CD4-positive, CD25-positive, alpha-beta regulatory T cell (primary cell): ENCODE measurements at regions not wholly inside any gene's neighbourhood (a gene's known extent, or its start where the extent isn't known, plus 50 kb on each side); places are given as distances from the start of the nearest gene placed in this dataset.
"Not testable (repeated sequence)": the region's sequence is repeated elsewhere in the genome, so short reads cannot be mapped to it uniquely, and the experiment has no call there.

Experiments
- ATAC-seq, 2 donors: fragments of 150-1000 bp; cut with Tn5 transposase; one replicate each; pipeline ENCODE4 v1.10.0; 2021; ENCODE audit warnings: low read depth in 2 of 2, moderate number of reproducible peaks in 2 of 2, moderate library complexity in 1 of 2
- DNase-seq, 3 donors: peaks; one replicate each; pipeline versions ENCODE4 v3.0.0 to v3.0.0-alpha.2; 2012 to 2022; ENCODE audit warnings: mixed read lengths in 1 of 3
- H3K27ac ChIP-seq: one replicate; pipeline ENCODE4 v1.7.0; 2013; ENCODE audit warnings: mild to moderate bottlenecking, low read length; ENCODE audit not compliant: insufficient read depth, poor library complexity, severe bottlenecking
- H3K27me3 ChIP-seq: one replicate; pipeline ENCODE4 v1.7.0; 2013; ENCODE audit warnings: low read length; ENCODE audit not compliant: control insufficient read depth, insufficient read depth
- H3K36me3 ChIP-seq: one replicate; pipeline ENCODE4 v1.7.0; 2013; ENCODE audit warnings: mild to moderate bottlenecking, low read length, moderate library complexity; ENCODE audit not compliant: control insufficient read depth, insufficient read depth
- H3K4me1 ChIP-seq: 2 replicates; pipeline ENCODE4 v1.7.0; 2013; ENCODE audit warnings: mild to moderate bottlenecking, low read length; ENCODE audit not compliant: insufficient read depth, control insufficient read depth, poor library complexity, severe bottlenecking
- H3K4me3 ChIP-seq: one replicate; pipeline ENCODE4 v1.7.0; 2013; ENCODE audit warnings: low read depth, mild to moderate bottlenecking, low read length, moderate library complexity
- H3K9me3 ChIP-seq, 2 experiments: 1 replicate in 1 of 2; 2 replicates in 1 of 2; pipeline ENCODE4 v1.7.0; 2013; ENCODE audit warnings: low read length in 2 of 2, mild to moderate bottlenecking in 1 of 2, moderate library complexity in 1 of 2; ENCODE audit not compliant: control insufficient read depth in 2 of 2
- H3K27ac Mint-ChIP-seq, 3 donors: one replicate each; pipeline ENCODE4 v1.8.0; 2020 to 2022; ENCODE audit warnings: mild to moderate bottlenecking in 3 of 3, mixed read lengths in 3 of 3, moderate library complexity in 2 of 3
- H3K27me3 Mint-ChIP-seq: one replicate; pipeline ENCODE4 v1.8.0; 2022; ENCODE audit warnings: mild to moderate bottlenecking, mixed read lengths
- H3K36me3 Mint-ChIP-seq: one replicate; pipeline ENCODE4 v1.8.0; 2020; ENCODE audit warnings: mixed read lengths
- H3K4me1 Mint-ChIP-seq, 4 donors: one replicate each; pipeline ENCODE4 v1.8.0; 2020 to 2022; ENCODE audit warnings: mixed read lengths in 4 of 4, mild to moderate bottlenecking in 1 of 4
- H3K4me3 Mint-ChIP-seq, 4 donors: one replicate each; pipeline ENCODE4 v1.8.0; 2020 to 2022; ENCODE audit warnings: mild to moderate bottlenecking in 4 of 4, mixed read lengths in 4 of 4, moderate library complexity in 3 of 4
- H3K9me3 Mint-ChIP-seq, 7 donors: one replicate each; pipeline ENCODE4 v1.8.0; 2020 to 2022; ENCODE audit warnings: mixed read lengths in 7 of 7, mild to moderate bottlenecking in 3 of 7, moderate library complexity in 2 of 7

DNA sequence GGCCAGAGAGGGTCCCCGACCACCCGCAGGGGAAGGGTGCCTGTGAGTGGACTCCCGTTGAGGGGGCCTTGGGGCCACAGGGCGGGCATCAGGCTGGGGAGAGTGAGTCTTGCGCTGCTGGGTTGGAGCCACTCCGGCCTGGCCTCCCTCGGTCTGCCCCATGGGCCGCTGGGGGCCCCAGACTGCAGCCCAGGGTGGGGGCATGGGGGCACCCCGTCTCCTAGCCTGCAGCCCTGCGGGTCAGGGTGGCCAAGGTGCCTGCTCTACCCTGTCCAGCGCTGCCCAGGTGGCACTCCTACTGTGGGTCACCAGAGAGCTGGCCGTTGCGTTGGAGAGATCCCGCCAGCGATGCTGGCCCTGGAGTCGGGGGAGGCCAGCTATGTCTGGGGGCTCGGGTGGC is 186.8 kb downstream of the TMEM121 start:
- not testable (repeated sequence) for ATAC-seq

DNA sequence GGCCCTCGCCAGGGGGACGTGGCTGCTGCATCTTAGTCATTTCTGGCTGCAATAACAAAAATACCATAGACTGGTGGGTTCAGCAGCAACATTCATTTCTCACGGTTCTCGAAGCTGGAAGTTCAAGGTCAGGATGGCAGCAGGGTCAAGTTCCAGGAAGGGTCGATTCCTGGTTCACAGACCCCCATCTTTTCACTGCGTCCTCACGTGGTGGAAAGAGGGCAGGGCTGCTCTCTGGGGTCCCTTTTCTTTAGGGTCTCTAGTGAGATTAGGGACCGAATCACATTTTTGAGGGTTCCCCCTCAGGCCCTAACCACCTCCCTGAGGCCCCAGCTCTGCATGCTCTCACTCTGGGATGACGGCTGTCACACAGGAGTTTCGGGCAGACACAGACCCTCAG is 187.5 kb downstream of the TMEM121 start:
- not testable (repeated sequence) for H3K4me3 ChIP-seq, DNase-seq, H3K27me3 Mint-ChIP-seq, H3K36me3 Mint-ChIP-seq, H3K9me3 Mint-ChIP-seq, H3K4me1 Mint-ChIP-seq, H3K4me3 Mint-ChIP-seq, H3K9me3 ChIP-seq, ATAC-seq, H3K4me1 ChIP-seq, H3K27ac Mint-ChIP-seq, H3K36me3 ChIP-seq, H3K27ac ChIP-seq, H3K27me3 ChIP-seq

More for the DNA sequence above, 186.8 kb downstream of the TMEM121 start:
- not testable (repeated sequence) for H3K27ac ChIP-seq, H3K4me1 ChIP-seq, DNase-seq, H3K36me3 ChIP-seq, H3K4me1 Mint-ChIP-seq, H3K4me3 ChIP-seq, H3K36me3 Mint-ChIP-seq, H3K9me3 Mint-ChIP-seq, H3K27ac Mint-ChIP-seq, H3K27me3 ChIP-seq, H3K9me3 ChIP-seq, H3K27me3 Mint-ChIP-seq, H3K4me3 Mint-ChIP-seq

DNA sequence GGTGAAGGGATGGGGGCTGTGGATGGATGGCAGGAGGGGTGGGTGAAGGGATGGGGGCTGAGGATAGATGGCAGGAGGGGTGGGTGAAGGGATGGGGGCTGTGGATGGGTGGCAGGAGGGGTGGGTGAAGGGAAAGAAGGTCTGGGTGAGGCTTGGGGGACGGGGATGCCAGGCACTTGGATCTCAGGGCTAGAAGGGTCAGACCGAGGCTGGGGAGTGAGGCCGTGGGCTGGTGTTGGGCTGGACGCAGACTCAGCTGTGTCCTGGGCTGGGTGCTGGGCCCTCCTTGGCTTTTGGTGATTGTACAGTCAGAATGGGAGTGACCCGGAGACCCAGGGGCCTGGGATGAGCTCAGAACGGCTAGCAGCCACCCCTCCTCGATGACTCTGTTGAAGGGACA is 192.4 kb downstream of the TMEM121 start:
- H3K4me1 ChIP-seq, H3K36me3 Mint-ChIP-seq, H3K27ac Mint-ChIP-seq, H3K4me3 ChIP-seq, H3K9me3 ChIP-seq, DNase-seq, H3K27me3 Mint-ChIP-seq, H3K27ac ChIP-seq, H3K27me3 ChIP-seq, ATAC-seq, H3K36me3 ChIP-seq, H3K4me3 Mint-ChIP-seq, H3K9me3 Mint-ChIP-seq, H3K4me1 Mint-ChIP-seq: not testable (repeated sequence)

DNA sequence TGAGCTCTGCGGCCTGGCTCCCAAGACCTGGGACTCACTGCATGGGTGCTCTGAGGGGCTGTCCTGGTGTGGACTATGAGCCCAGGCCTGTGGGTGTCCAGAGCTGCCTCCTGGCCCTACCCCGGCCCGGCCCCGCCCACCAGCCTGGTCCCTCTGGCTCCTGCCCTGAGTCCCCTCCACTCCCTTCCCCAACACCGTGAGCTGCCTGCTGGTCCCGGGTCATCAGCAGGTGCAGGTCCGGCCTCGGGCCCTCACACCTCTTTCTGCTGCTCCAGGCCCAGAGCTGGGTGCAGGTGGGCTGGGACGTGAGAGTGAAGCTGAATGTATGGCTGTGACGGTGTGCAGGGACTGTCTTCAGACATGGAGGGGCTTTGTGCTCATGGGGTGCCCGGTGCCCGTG is 193.7 kb downstream of the TMEM121 start:
- ATAC-seq, H3K4me3 ChIP-seq, H3K36me3 ChIP-seq, H3K9me3 Mint-ChIP-seq, H3K27ac ChIP-seq, H3K27ac Mint-ChIP-seq, H3K4me1 Mint-ChIP-seq, H3K4me3 Mint-ChIP-seq, DNase-seq, H3K9me3 ChIP-seq, H3K36me3 Mint-ChIP-seq, H3K4me1 ChIP-seq, H3K27me3 ChIP-seq, H3K27me3 Mint-ChIP-seq: not testable (repeated sequence)

DNA sequence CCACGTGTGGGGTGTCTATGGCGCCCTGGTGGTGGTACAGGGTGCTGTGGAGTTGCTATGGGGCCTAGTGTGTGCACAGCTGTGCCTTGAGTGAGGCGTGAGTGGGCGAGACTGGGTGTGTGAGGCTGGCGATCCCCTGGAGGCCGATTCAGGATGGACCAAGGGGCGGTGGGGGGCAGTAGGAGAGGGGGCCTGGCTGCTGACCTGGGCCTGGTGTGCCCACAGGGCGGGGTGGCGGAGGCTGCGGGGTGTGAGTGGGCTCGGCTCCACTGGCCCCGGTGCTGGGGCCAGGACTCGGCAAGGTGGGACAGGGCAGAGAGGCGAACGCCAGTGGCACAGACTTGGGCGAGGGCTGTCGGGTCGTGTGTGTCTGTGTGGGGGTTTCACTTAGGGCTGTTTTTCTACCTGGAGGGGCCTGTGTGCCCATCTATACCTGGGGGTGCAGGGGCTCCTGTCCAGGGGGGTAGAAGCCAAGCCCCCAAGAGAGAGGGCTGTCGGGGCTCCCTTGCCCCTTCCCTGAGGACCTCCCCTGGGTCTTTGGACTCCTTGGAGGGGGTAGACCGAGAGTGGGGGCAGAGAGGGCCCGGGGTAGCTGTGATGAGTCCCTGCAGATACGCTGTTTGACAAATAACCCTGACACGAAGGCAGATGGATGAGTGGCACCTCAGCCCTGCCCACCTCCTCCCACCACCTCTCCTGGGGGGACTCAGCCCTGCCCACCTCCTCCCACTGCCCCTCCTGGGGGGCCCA is 194.6 kb downstream of the TMEM121 start:
- not testable (repeated sequence) for H3K27ac Mint-ChIP-seq, H3K27me3 ChIP-seq, H3K36me3 Mint-ChIP-seq, H3K36me3 ChIP-seq, H3K27ac ChIP-seq, H3K4me3 ChIP-seq, H3K4me1 ChIP-seq, H3K27me3 Mint-ChIP-seq, H3K9me3 Mint-ChIP-seq, H3K4me1 Mint-ChIP-seq, DNase-seq, ATAC-seq, H3K9me3 ChIP-seq, H3K4me3 Mint-ChIP-seq

DNA sequence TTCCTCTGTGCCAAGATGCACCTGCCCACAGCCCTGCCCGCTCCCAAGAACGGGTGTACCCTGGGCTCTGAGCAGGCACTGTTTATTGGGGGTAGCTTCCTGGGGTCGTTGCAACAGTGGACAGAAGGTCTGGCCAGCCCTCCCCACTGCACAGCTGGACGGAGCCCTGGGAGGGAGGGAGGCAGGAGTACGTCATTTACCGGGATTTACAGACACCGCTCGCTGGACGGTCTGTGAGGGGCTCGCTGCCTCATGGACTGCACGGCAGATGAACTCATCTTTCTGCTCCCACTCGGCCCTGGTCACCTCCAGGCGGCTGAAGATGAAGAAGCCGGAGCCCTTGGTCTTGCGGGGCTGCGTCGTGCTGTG is 195.2 kb downstream of the TMEM121 start:
- not testable (repeated sequence) for H3K9me3 ChIP-seq, H3K9me3 Mint-ChIP-seq, H3K4me1 ChIP-seq, H3K4me1 Mint-ChIP-seq, H3K36me3 ChIP-seq, H3K27ac Mint-ChIP-seq, DNase-seq, H3K27ac ChIP-seq, ATAC-seq, H3K27me3 Mint-ChIP-seq, H3K4me3 ChIP-seq, H3K4me3 Mint-ChIP-seq, H3K36me3 Mint-ChIP-seq, H3K27me3 ChIP-seq

DNA sequence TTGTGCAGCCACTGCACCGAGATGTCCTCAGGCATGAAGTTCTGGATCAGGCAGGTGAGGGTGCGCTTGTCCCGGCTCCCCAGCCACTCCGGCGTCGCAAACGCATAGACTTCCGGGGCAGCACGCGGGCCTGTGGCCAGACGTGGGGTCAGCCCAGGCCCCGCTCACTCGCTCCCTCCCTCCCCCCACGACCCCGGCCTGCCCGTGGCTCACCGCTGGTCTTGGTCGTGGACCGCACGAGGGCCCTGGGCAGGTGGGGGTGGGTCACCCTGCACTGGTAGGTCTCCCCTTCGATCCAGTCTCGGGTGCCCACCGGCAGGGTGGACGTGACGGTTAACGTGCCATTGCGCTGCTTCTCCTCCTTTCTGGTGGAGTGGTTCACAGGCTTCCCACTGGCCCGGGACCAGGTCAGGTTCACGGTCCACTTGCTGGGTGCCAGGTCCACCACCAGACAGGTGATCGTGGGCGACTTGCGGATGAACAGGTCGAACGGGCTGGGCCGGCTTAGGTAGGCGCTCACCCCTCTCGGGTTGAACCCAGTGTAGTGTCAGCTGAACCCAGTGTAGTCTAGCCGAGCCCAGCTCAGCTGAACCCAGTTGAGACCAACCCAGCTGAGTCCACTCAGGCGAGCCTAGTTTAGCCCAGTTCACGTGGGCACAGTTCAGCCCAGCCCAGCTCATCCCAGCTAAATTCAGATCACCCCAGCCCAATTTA is 195.8 kb downstream of the TMEM121 start:
- H3K4me1 Mint-ChIP-seq, H3K36me3 Mint-ChIP-seq, H3K36me3 ChIP-seq, H3K4me3 Mint-ChIP-seq, H3K4me1 ChIP-seq, DNase-seq, ATAC-seq, H3K27ac Mint-ChIP-seq, H3K9me3 ChIP-seq, H3K27ac ChIP-seq, H3K27me3 ChIP-seq, H3K4me3 ChIP-seq, H3K27me3 Mint-ChIP-seq: not testable (repeated sequence)
- H3K9me3 Mint-ChIP-seq: peaks cover 0 to 11% (median 0%) of the 10 kb centered on the region in 7 donors

DNA sequence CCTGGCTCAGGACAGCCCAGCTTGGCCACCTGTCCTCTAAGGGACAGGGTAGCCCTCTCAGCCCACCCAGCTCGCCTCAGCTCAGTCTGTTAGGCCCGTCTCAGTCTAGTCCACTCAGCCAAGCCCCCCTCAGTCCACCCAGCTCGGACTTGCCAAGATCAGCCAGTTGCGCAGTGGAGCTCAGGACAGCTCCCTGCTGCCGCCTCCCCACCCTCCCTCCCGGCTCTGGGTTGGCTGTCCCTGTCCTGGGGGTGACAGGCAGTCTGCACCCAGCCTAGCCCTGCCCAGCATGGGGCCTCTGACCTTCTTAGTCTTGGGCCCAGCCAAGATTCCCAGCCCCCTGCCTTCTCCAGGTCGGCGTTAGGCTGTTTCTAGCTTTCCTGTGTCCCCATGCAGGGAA is 196.9 kb downstream of the TMEM121 start:
- H3K4me1 ChIP-seq, H3K27ac Mint-ChIP-seq, ATAC-seq, DNase-seq, H3K9me3 ChIP-seq, H3K27me3 Mint-ChIP-seq, H3K4me3 Mint-ChIP-seq, H3K36me3 ChIP-seq, H3K4me1 Mint-ChIP-seq, H3K27ac ChIP-seq, H3K4me3 ChIP-seq, H3K27me3 ChIP-seq, H3K36me3 Mint-ChIP-seq: not testable (repeated sequence)
- H3K9me3 Mint-ChIP-seq: peaks cover 0 to 19% (median 3%) of the 10 kb centered on the region in 7 donors
